ENCODE measurements at regions not wholly inside any gene's neighbourhood (a gene's known extent, or its start where the extent isn't known, plus 50 kb on each side); places are given as distances from the start of the nearest gene placed in this dataset.
"Not testable (repeated sequence)": the region's sequence is repeated elsewhere in the genome, so short reads cannot be mapped to it uniquely, and the experiment has no call there.

- intact Hi-C loops (cut with micrococcal nuclease; ENCODE audit: unreplicated experiment) = no loop called here
- Mint-ChIP-seq H3K4me3 (ENCODE audit: low read depth, unreplicated experiment) (no peak overlapping the region), H3K36me3 (ENCODE audit: insufficient read depth, unreplicated experiment) (no peaks in the 10 kb centered on the region), H3K4me1 (ENCODE audit: low read depth, unreplicated experiment) (no peaks in the 10 kb centered on the region), H3K9me3 (ENCODE audit: low read depth, unreplicated experiment) (no peaks in the 10 kb centered on the region), H3K27ac (ENCODE audit: unreplicated experiment) (no peak overlapping the region), H3K27me3 (ENCODE audit: unreplicated experiment) (no peaks in the 10 kb centered on the region)
- DNase-seq = no peak
- no TSS peak for BruUV-seq (replicated peaks)
- no peak for TF ChIP-seq CTCF (IDR thresholded peaks at IDR 0.05; ENCODE audit: unreplicated experiment)
- CTCF ChIA-PET = no interaction called here
These were observed 150.3 kb downstream of the POLR1F start for GRCh38 chr7:19558527-19558926.

- no peak for TF ChIP-seq CTCF (IDR thresholded peaks at IDR 0.05; ENCODE audit: unreplicated experiment)
- Mint-ChIP-seq H3K9me3 (ENCODE audit: low read depth, unreplicated experiment) (no peaks in the 10 kb centered on the region), H3K4me1 (ENCODE audit: low read depth, unreplicated experiment) (no peaks in the 10 kb centered on the region), H3K4me3 (ENCODE audit: low read depth, unreplicated experiment) (no peak overlapping the region), H3K27me3 (ENCODE audit: unreplicated experiment) (no peaks in the 10 kb centered on the region), H3K27ac (ENCODE audit: unreplicated experiment) (no peak overlapping the region), H3K36me3 (ENCODE audit: insufficient read depth, unreplicated experiment) (no peaks in the 10 kb centered on the region)
- intact Hi-C loops (cut with micrococcal nuclease; ENCODE audit: unreplicated experiment) = no loop called here
- DNase-seq = no peak
- CTCF ChIA-PET = no interaction called here
- no TSS peak for BruUV-seq (replicated peaks)
These were observed 150.9 kb downstream of the POLR1F start for GRCh38 chr7:19557726-19558465.

GRCh38 chr7:19554581-19554980 lies 154.3 kb downstream of the POLR1F start:
- BruUV-seq (replicated peaks) = no TSS peak
- TF ChIP-seq CTCF (IDR thresholded peaks at IDR 0.05; ENCODE audit: unreplicated experiment) = no peak
- DNase-seq = no peak
- intact Hi-C loops (cut with micrococcal nuclease; ENCODE audit: unreplicated experiment) = no loop called here
- CTCF ChIA-PET = interaction anchor here (0.5 kb wide), 1 partner anchor 202 kb away, joined by 3 read pairs; no protein-coding TSS in a partner anchor
- peaks cover 3% of the 10 kb centered on the region for H3K9me3 Mint-ChIP-seq (ENCODE audit: low read depth, unreplicated experiment)
- peaks cover 5% of the 10 kb centered on the region for H3K27me3 Mint-ChIP-seq (ENCODE audit: unreplicated experiment)
- no peaks in the 10 kb centered on the region for H3K36me3 Mint-ChIP-seq (ENCODE audit: insufficient read depth, unreplicated experiment)
- no peak overlapping the region for H3K27ac Mint-ChIP-seq (ENCODE audit: unreplicated experiment)
- no peak overlapping the region for H3K4me3 Mint-ChIP-seq (ENCODE audit: low read depth, unreplicated experiment)
- H3K4me1 Mint-ChIP-seq (ENCODE audit: low read depth, unreplicated experiment) = no peaks in the 10 kb centered on the region

GRCh38 chr7:19552576-19552975 lies 156.3 kb downstream of the POLR1F start:
- H3K9me3 Mint-ChIP-seq (ENCODE audit: low read depth, unreplicated experiment) = peaks cover 3% of the 10 kb centered on the region
- intact Hi-C loops (cut with micrococcal nuclease; ENCODE audit: unreplicated experiment) = no loop called here
- H3K4me1 Mint-ChIP-seq (ENCODE audit: low read depth, unreplicated experiment) = no peaks in the 10 kb centered on the region
- H3K27me3 Mint-ChIP-seq (ENCODE audit: unreplicated experiment) = peaks cover 17% of the 10 kb centered on the region
- no peak for DNase-seq
- no peaks in the 10 kb centered on the region for H3K36me3 Mint-ChIP-seq (ENCODE audit: insufficient read depth, unreplicated experiment)
- no peak for TF ChIP-seq CTCF (IDR thresholded peaks at IDR 0.05; ENCODE audit: unreplicated experiment)
- no peak overlapping the region for H3K27ac Mint-ChIP-seq (ENCODE audit: unreplicated experiment)
- CTCF ChIA-PET = interaction anchor here (0.9 kb wide), 1 partner anchor 430 kb away, joined by 3 read pairs; no protein-coding TSS in a partner anchor
- no peak overlapping the region for H3K4me3 Mint-ChIP-seq (ENCODE audit: low read depth, unreplicated experiment)
- no TSS peak for BruUV-seq (replicated peaks)

- DNase-seq; H3K4me1 Mint-ChIP-seq (ENCODE audit: low read depth, unreplicated experiment); BruUV-seq (replicated peaks); CTCF ChIA-PET; H3K27ac Mint-ChIP-seq (ENCODE audit: unreplicated experiment); H3K36me3 Mint-ChIP-seq (ENCODE audit: insufficient read depth, unreplicated experiment); H3K9me3 Mint-ChIP-seq (ENCODE audit: low read depth, unreplicated experiment); H3K4me3 Mint-ChIP-seq (ENCODE audit: low read depth, unreplicated experiment); intact Hi-C loops (cut with micrococcal nuclease; ENCODE audit: unreplicated experiment): not testable (repeated sequence)
- H3K27me3 Mint-ChIP-seq (ENCODE audit: unreplicated experiment) = peaks cover 51% of the 10 kb centered on the region
These were observed 159.6 kb downstream of the POLR1F start for GRCh38 chr7:19549246-19549645.
